GM13976 (cell line): ENCODE measurements at regions not wholly inside any gene's neighbourhood (a gene's known extent, or its start where the extent isn't known, plus 50 kb on each side); places are given as distances from the start of the nearest gene placed in this dataset.

ENCODE experiments used
- DNase-seq: peaks from one replicate; pipeline ENCODE4 v3.0.0; 2012; ENCODE audit warnings: low spot score
- CTCF ChIP-seq: IDR thresholded peaks from 2 replicates; pipeline ENCODE4 v1.5.1; 2012; ENCODE audit warnings: borderline replicate concordance, mild to moderate bottlenecking; ENCODE audit not compliant: insufficient read depth; ENCODE audit errors: extremely low read depth, missing control alignments, control extremely low read depth
- in situ Hi-C: fragments of 300-500 bp; cut with MboI; formaldehyde crosslinking; loops from one replicate; pipeline ENCODE4 v1.12.0; 2022; ENCODE audit warnings: low sequenced_read_pairs, mixed read lengths, inconsistent platforms; ENCODE audit not compliant: unreplicated experiment

GRCh38 chr2:23271230-23271629, 113.7 kb upstream of the KLHL29 start:
- in situ Hi-C loops = no loop called here
- no peak for TF ChIP-seq CTCF

GRCh38 chr2:23273786-23274185, 111.2 kb upstream of the KLHL29 start:
- no peak for TF ChIP-seq CTCF
- in situ Hi-C loops = no loop called here
- no peak for DNase-seq

More at GRCh38 chr2:23271230-23271629, 113.7 kb upstream of the KLHL29 start:
- no peak for DNase-seq

GRCh38 chr2:23280401-23280800, 104.6 kb upstream of the KLHL29 start:
- TF ChIP-seq CTCF = no peak
- no peak for DNase-seq
- in situ Hi-C loops = no loop called here

- TF ChIP-seq CTCF = no peak
- no peak for DNase-seq
- in situ Hi-C loops = no loop called here
Observed at GRCh38 chr2:23283653-23284052, 101.3 kb upstream of the KLHL29 start.

GRCh38 chr2:23285091-23285800, 99.7 kb upstream of the KLHL29 start:
- in situ Hi-C loops = no loop called here
- DNase-seq = no peak

GRCh38 chr2:23286031-23286757, 98.8 kb upstream of the KLHL29 start:
- no peak for DNase-seq
- in situ Hi-C loops = no loop called here
- TF ChIP-seq CTCF = no peak

More at GRCh38 chr2:23285091-23285800, 99.7 kb upstream of the KLHL29 start:
- no peak for TF ChIP-seq CTCF
